HG02763 (cell line): ENCODE measurements at regions not wholly inside any gene's neighbourhood (a gene's known extent, or its start where the extent isn't known, plus 50 kb on each side); places are given as distances from the start of the nearest gene placed in this dataset.

ENCODE experiments used
- ATAC-seq: cut with Tn5 transposase; IDR thresholded peaks from one replicate; pipeline ENCODE4 v1.9.1; 2021; ENCODE audit warnings: mild to moderate bottlenecking, moderate library complexity; ENCODE audit not compliant: unreplicated experiment

GRCh38 chrX:96430756-96431455, 253.7 kb upstream of the DIAPH2 start:
- no peak for ATAC-seq

GRCh38 chrX:96432647-96433046, 252.0 kb upstream of the DIAPH2 start:
- ATAC-seq = no peak

GRCh38 chrX:96433409-96434077, 251.1 kb upstream of the DIAPH2 start:
- ATAC-seq = no peak

GRCh38 chrX:96435378-96436035, 249.1 kb upstream of the DIAPH2 start:
- ATAC-seq = no peak

- no peak for ATAC-seq
These were observed 248.5 kb upstream of the DIAPH2 start for GRCh38 chrX:96436105-96436504.

- ATAC-seq = no peak
These were observed 245.8 kb upstream of the DIAPH2 start for GRCh38 chrX:96438803-96439202.

GRCh38 chrX:96440941-96441340, 243.7 kb upstream of the DIAPH2 start:
- ATAC-seq = no peak

- ATAC-seq = no peak
These were observed 239.0 kb upstream of the DIAPH2 start for GRCh38 chrX:96445531-96446065.

GRCh38 chrX:96446524-96446923, 238.1 kb upstream of the DIAPH2 start:
- no peak for ATAC-seq

- no peak for ATAC-seq
These were observed 237.5 kb upstream of the DIAPH2 start for GRCh38 chrX:96447161-96447560.

GRCh38 chrX:96449191-96449590, 235.5 kb upstream of the DIAPH2 start:
- ATAC-seq = no peak

- no peak for ATAC-seq
These were observed 234.7 kb upstream of the DIAPH2 start for GRCh38 chrX:96449896-96450295.

GRCh38 chrX:96453139-96453538, 231.5 kb upstream of the DIAPH2 start:
- ATAC-seq = peak; percentile 74

- no peak for ATAC-seq
These were observed 229.6 kb upstream of the DIAPH2 start for GRCh38 chrX:96455078-96455477.

- no peak for ATAC-seq
These were observed 219.6 kb upstream of the DIAPH2 start for GRCh38 chrX:96464880-96465558.

GRCh38 chrX:96474029-96474740, 210.5 kb upstream of the DIAPH2 start:
- ATAC-seq = no peak

GRCh38 chrX:96474741-96475125, 209.9 kb upstream of the DIAPH2 start:
- ATAC-seq = no peak

GRCh38 chrX:96480081-96480480, 204.6 kb upstream of the DIAPH2 start:
- no peak for ATAC-seq

GRCh38 chrX:96481831-96482230, 202.8 kb upstream of the DIAPH2 start:
- no peak for ATAC-seq

- no peak for ATAC-seq
These were observed 200.9 kb upstream of the DIAPH2 start for GRCh38 chrX:96483647-96484160.
